HepG2 (cell line): ENCODE measurements at regions not wholly inside any gene's neighbourhood (a gene's known extent, or its start where the extent isn't known, plus 50 kb on each side); places are given as distances from the start of the nearest gene placed in this dataset.

Experiments
- ATAC-seq: fragments of 200-7000 bp; cut with Tn5 transposase; 3 replicates; pipeline ENCODE4 v1.9.1; 2020; ENCODE audit warnings: mild to moderate bottlenecking, moderate library complexity
- BruUV-seq: library from RNA; stranded (reverse); fragments of 400-500 nt; replicated peaks from 2 replicates; lab custom pipeline; 2021; lab: Mats Ljungman, UMichigan
- CTCF ChIA-PET: fragments of 300-600 bp; formaldehyde crosslinking; extraction: SDS; loops from one replicate; lab custom pipeline; 2021; ENCODE audit warnings: low total read pairs, inconsistent platforms, low intra/inter-chr PET ratio; lab: Yijun Ruan, JAX
- POLR2A ChIA-PET: fragments of 350-600 bp; sonication (Branson Sonifier 250); formaldehyde crosslinking; loops from one replicate; lab custom pipeline; 2020; ENCODE audit warnings: antibody characterized with exemption, inconsistent platforms; lab: Yijun Ruan, JAX
- DNase-seq: peaks from one replicate; pipeline ENCODE4 v3.0.0-alpha.2; 2015; ENCODE audit warnings: low spot score
- FAIRE-seq: peaks from 3 replicates; lab custom pipeline; 2011; peaks lifted over from hg19 to GRCh38; lab: Jason Lieb, UNC
- H2AFZ ChIP-seq: one replicate; pipeline ENCODE4 v1.6.1; 2011; ENCODE audit warnings: low read length, inconsistent platforms
- H3K27ac ChIP-seq: fragments of 300-600 bp; 3 replicates; pipeline ENCODE4 v1.8.0; 2011; ENCODE audit warnings: mixed run types, mild to moderate bottlenecking, mixed read lengths, low read length, inconsistent platforms; ENCODE audit not compliant: insufficient read depth; ENCODE audit errors: extremely low read length
- H3K27me3 ChIP-seq, 2 experiments: fragments of 200-600 bp in 1 of 2; 2 replicates in 1 of 2; 3 replicates in 1 of 2; pipeline versions ENCODE4 v1.6.0 to v1.8.0; 2011; ENCODE audit warnings: low read length in 2 of 2, mild to moderate bottlenecking in 2 of 2, moderate library complexity in 2 of 2, inconsistent platforms in 1 of 2; ENCODE audit not compliant: insufficient read depth in 2 of 2, control insufficient read depth in 1 of 2
- H3K36me3 ChIP-seq, 2 experiments: fragments of 200-600 bp in 1 of 2; replicated peaks in 1 of 2; 2 replicates in 1 of 2; 3 replicates in 1 of 2; pipeline versions ENCODE4 v1.5.1 to v1.8.0; 2011; ENCODE audit warnings: low read length in 2 of 2, inconsistent platforms in 1 of 2; ENCODE audit not compliant: insufficient read depth in 2 of 2, control insufficient read depth in 1 of 2
- H3K4me1 ChIP-seq: 2 replicates; pipeline ENCODE4 v1.5.1; 2012; ENCODE audit warnings: low read length, inconsistent platforms; ENCODE audit not compliant: insufficient read depth
- H3K4me2 ChIP-seq: 2 replicates; pipeline ENCODE4 v1.6.0; 2011; ENCODE audit warnings: low read depth, low read length, inconsistent platforms
- H3K4me3 ChIP-seq, 3 experiments: fragments of 200-600 bp in 1 of 3; sonication (generic), shearing (Covaris generic) in 1 of 3; replicated peaks in 1 of 3; 2 replicates each; pipeline ENCODE4 v1.5.1; 2011 to 2016; ENCODE audit warnings: low read length in 3 of 3, inconsistent platforms in 2 of 3, low read depth in 2 of 3, mild to moderate bottlenecking in 2 of 3, control low read depth in 1 of 3, mixed read lengths in 1 of 3; ENCODE audit not compliant: insufficient read depth in 1 of 3
- H3K79me2 ChIP-seq: one replicate; pipeline ENCODE4 v1.6.1; 2011; ENCODE audit warnings: low read length, inconsistent platforms; ENCODE audit not compliant: insufficient read depth
- H3K9ac ChIP-seq: 2 replicates; pipeline ENCODE4 v1.6.0; 2011; ENCODE audit warnings: mild to moderate bottlenecking, low read depth, low read length, inconsistent platforms; ENCODE audit not compliant: insufficient read depth
- H3K9me3 ChIP-seq: 2 replicates; pipeline ENCODE4 v1.5.1; 2012; ENCODE audit warnings: mild to moderate bottlenecking, low read length
- H4K20me1 ChIP-seq: 2 replicates; pipeline ENCODE4 v1.6.0; 2011; ENCODE audit warnings: inconsistent platforms, mild to moderate bottlenecking, low read length, moderate library complexity; ENCODE audit not compliant: insufficient read depth
- ATF2 ChIP-seq: sonication (generic); formaldehyde crosslinking; IDR thresholded peaks from 2 replicates; pipeline ENCODE4 v1.4.0; 2020; ENCODE audit warnings: missing genetic modification reagents
- FOXO4 ChIP-seq: sonication (generic); formaldehyde crosslinking; conservative IDR thresholded peaks from 2 replicates; pipeline ENCODE4 v1.8.1; 2023; ENCODE audit warnings: missing genetic modification reagents
- NFIB ChIP-seq: sonication (generic); formaldehyde crosslinking; IDR thresholded peaks from 2 replicates; pipeline ENCODE4 v1.9.0; 2021; ENCODE audit warnings: missing genetic modification reagents, mild to moderate bottlenecking, borderline replicate concordance
- SP1 ChIP-seq, 2 experiments: fragments of 450-650 bp in 1 of 2; sonication (generic) in 1 of 2; formaldehyde crosslinking in 1 of 2; IDR thresholded peaks; 2 replicates each; pipeline versions ENCODE4 v1.4.0 to v1.6.1; 2016 to 2020; ENCODE audit warnings: missing genetic modification reagents in 1 of 2
- TCF7 ChIP-seq: sonication (generic); IDR thresholded peaks from 2 replicates; pipeline ENCODE4 v1.6.1; 2016; ENCODE audit warnings: antibody characterized with exemption, low read depth
- ZBTB20 ChIP-seq: sonication (generic); formaldehyde crosslinking; IDR thresholded peaks from 2 replicates; pipeline ENCODE4 v1.8.1; 2023; ENCODE audit warnings: missing genetic modification reagents, low read depth, mild to moderate bottlenecking, borderline replicate concordance
- ZFYVE20 ChIP-seq: sonication (generic); formaldehyde crosslinking; IDR thresholded peaks from 2 replicates; pipeline ENCODE4 v1.8.0; 2023; ENCODE audit warnings: low read depth, mild to moderate bottlenecking, moderate library complexity, missing genetic modification reagents, borderline replicate concordance
- ZNF639 ChIP-seq: conservative IDR thresholded peaks from 2 replicates; pipeline ENCODE4 v1.6.1; 2018; ENCODE audit warnings: missing genetic modification reagents
- ZUFSP ChIP-seq: sonication (generic); formaldehyde crosslinking; IDR thresholded peaks from 2 replicates; pipeline ENCODE4 v1.9.0; 2021; ENCODE audit warnings: missing genetic modification reagents, mild to moderate bottlenecking, borderline replicate concordance
- WGBS: methylation state at CpG from one replicate; pipeline ENCODE4 v1.1.6; 2017; ENCODE audit warnings: low lambda C conversion rate; 5-methylcytosine and 5-hydroxymethylcytosine counted together
- in situ Hi-C: cut with HindIII; loops from 2 replicates; pipeline ENCODE4 v1.10.0; 2017; ENCODE audit warnings: low pct_unique_long_range_greater_than_20kb; ENCODE audit not compliant: extremely low pct_ligation_motif_present
- intact Hi-C: fragments of 100-400 bp; cut with micrococcal nuclease; formaldehyde crosslinking; loops from one replicate; pipeline ENCODE4 v1.10.0; 2022; ENCODE audit not compliant: unreplicated experiment

- Histone ChIP-seq H3K4me1 (no peaks in the 10 kb centered on the region), H3K9me3 (no peaks in the 10 kb centered on the region), H3K27ac (no peak overlapping the region), H3K36me3 (no peaks in the 10 kb centered on the region), H3K27me3 (peaks cover 2 to 37% of the 10 kb centered on the region in 2 experiments; a peak in 4 of 5 replicates), H3K4me3 (no peak overlapping the region), H3K79me2 (no peaks in the 10 kb centered on the region), H3K4me2 (no peak overlapping the region), H3K9ac (no peak overlapping the region), H2AFZ (no peak overlapping the region), H4K20me1 (no peaks in the 10 kb centered on the region)
- BruUV-seq: no TSS peak
- ChIA-PET POLR2A (no interaction called here), CTCF (no interaction called here)
- no peak for FAIRE-seq
- no peak for DNase-seq
- in situ Hi-C loops (no loop called here), intact Hi-C loops (no loop called here)
- TF ChIP-seq ZUFSP (CRISPR knock-in tag) (no peak), TCF7 (no peak), SP1 (IDR thresholded peaks at IDR 0.05) (no peak), SP1 (CRISPR knock-in tag; IDR thresholded peaks at IDR 0.05) (no peak), ATF2 (CRISPR knock-in tag) (no peak)
- ATAC-seq: no peak
- 5% methylated on average over 7 of the region's 7 CpGs for WGBS
Observed at GRCh38 chr9:124180557-124180956, 77.2 kb upstream of the NEK6 start.

GRCh38 chr9:124182741-124183140 is 75.0 kb upstream of the NEK6 start:
- Histone ChIP-seq H3K9me3 (no peaks in the 10 kb centered on the region), H3K27me3 (peaks cover 2 to 42% of the 10 kb centered on the region in 2 experiments; a peak in 4 of 5 replicates), H2AFZ (no peak overlapping the region), H3K4me3 (no peak overlapping the region), H3K4me2 (no peak overlapping the region), H3K36me3 (no peaks in the 10 kb centered on the region), H3K9ac (no peak overlapping the region), H3K4me1 (no peaks in the 10 kb centered on the region), H3K79me2 (no peaks in the 10 kb centered on the region), H3K27ac (no peak overlapping the region), H4K20me1 (no peaks in the 10 kb centered on the region)
- ChIA-PET CTCF (no interaction called here), POLR2A (no interaction called here)
- DNase-seq (no peak), ATAC-seq (no peak), FAIRE-seq (no peak)
- in situ Hi-C loops: no loop called here
- 11% methylated on average over 4 of the region's 5 CpGs for WGBS
- intact Hi-C loops: no loop called here
- BruUV-seq: no TSS peak
- TF ChIP-seq ZBTB20 (CRISPR knock-in tag) (no peak), ZFYVE20 (CRISPR knock-in tag) (no peak), FOXO4 (no peak), NFIB (CRISPR knock-in tag) (no peak), ZNF639 (CRISPR knock-in tag) (no peak)
